GM21447 (cell line): ENCODE measurements at regions not wholly inside any gene's neighbourhood (a gene's known extent, or its start where the extent isn't known, plus 50 kb on each side); places are given as distances from the start of the nearest gene placed in this dataset.

Experiments used
- ATAC-seq: cut with Tn5 transposase; IDR thresholded peaks from one replicate; pipeline ENCODE4 v1.9.1; 2021; ENCODE audit not compliant: unreplicated experiment

GRCh38 chr1:187294421-187295201 is 465.9 kb downstream of the PLA2G4A start:
- ATAC-seq: no peak

GRCh38 chr1:187300081-187300480 is 471.3 kb downstream of the PLA2G4A start:
- no peak for ATAC-seq

DNA sequence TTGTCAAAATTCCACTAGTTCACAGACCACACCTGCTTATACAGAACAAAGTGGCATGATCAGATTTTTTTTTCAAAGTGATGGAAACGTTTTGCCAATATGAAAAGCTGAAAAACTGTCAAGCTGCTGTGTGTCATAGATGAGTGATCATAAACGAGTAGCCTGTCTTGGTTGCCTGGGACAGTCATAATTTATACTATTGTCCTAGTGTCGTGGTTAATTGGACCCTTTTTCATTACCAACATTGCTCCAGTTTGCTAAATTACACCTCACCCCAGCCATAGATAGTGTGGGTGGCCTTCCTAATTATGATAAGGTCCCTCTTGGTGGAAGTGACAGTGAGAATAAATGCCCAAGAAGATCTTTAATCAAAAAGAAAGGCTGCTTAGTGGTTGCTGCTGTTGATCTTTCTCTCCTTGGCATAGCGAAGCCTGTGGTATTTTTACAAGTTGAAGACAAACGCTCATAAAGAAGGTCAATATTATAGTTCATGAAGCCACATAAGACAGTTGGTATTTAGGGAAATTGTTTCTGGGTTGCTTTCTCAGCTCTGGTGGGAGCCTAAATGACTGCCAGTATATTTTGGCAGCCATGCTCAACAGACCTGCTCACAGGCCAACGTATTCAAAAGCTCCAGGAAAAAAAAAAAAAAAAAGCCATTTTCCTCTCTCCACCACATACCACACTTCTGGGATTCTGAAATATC is 478.1 kb downstream of the PLA2G4A start:
- ATAC-seq: no peak

- no peak for ATAC-seq
These were observed 481.4 kb downstream of the PLA2G4A start for GRCh38 chr1:187310038-187310631.

DNA sequence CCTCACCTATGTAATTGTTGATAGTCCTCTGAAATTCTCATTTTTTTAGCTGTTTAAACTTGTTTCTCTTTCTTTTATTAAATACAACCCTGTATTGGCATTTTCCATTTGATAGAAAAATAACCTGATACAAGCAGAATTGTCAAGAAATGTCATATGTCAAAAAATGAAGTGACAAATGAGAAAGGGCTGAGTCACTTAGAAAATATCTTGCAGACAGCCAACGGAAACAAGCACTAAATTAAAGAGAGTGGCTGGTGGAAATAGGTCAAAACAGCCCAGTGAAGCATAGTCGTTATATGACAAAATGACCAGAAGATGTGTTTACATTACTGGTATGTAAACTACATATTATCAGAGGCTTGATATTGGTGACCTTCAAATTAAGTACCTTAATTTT is 484.4 kb downstream of the PLA2G4A start:
- no peak for ATAC-seq

GRCh38 chr1:187326557-187326956 is 497.8 kb downstream of the PLA2G4A start:
- no peak for ATAC-seq

- no peak for ATAC-seq
These were observed 507.9 kb downstream of the PLA2G4A start for GRCh38 chr1:187336441-187337168.

- ATAC-seq: no peak
These were observed 510.1 kb downstream of the PLA2G4A start for GRCh38 chr1:187338762-187339412.

DNA sequence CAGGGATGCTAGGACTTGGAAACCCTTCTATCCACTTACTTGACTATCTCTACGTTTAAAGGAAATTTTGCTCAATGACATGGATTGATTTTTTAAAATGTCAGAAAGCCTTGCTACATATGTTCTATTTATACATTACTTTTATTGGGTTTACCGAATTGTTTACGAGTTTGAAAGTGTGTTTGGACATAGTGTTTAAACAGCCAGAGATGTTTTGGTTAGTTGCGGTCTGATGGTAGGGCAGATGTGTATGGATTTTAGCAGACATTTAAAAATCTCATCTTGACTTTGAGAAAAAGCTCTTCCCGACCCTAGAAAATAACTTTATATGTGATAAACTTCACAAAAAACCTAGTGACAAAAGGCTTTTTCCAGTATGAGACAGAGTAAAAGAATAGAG is 513.7 kb downstream of the PLA2G4A start:
- ATAC-seq: no peak

- ATAC-seq: no peak
These were observed 545.3 kb downstream of the PLA2G4A start for GRCh38 chr1:187374082-187374481.

- no peak for ATAC-seq
These were observed 546.0 kb downstream of the PLA2G4A start for GRCh38 chr1:187374742-187375141.

- ATAC-seq: no peak
These were observed 554.6 kb downstream of the PLA2G4A start for GRCh38 chr1:187383366-187383765.

GRCh38 chr1:187384504-187384903 is 555.8 kb downstream of the PLA2G4A start:
- peak; percentile 74 for ATAC-seq

GRCh38 chr1:187390215-187390818 is 561.6 kb downstream of the PLA2G4A start:
- ATAC-seq: no peak

- no peak for ATAC-seq
These were observed 567.5 kb downstream of the PLA2G4A start for GRCh38 chr1:187396226-187396625.

DNA sequence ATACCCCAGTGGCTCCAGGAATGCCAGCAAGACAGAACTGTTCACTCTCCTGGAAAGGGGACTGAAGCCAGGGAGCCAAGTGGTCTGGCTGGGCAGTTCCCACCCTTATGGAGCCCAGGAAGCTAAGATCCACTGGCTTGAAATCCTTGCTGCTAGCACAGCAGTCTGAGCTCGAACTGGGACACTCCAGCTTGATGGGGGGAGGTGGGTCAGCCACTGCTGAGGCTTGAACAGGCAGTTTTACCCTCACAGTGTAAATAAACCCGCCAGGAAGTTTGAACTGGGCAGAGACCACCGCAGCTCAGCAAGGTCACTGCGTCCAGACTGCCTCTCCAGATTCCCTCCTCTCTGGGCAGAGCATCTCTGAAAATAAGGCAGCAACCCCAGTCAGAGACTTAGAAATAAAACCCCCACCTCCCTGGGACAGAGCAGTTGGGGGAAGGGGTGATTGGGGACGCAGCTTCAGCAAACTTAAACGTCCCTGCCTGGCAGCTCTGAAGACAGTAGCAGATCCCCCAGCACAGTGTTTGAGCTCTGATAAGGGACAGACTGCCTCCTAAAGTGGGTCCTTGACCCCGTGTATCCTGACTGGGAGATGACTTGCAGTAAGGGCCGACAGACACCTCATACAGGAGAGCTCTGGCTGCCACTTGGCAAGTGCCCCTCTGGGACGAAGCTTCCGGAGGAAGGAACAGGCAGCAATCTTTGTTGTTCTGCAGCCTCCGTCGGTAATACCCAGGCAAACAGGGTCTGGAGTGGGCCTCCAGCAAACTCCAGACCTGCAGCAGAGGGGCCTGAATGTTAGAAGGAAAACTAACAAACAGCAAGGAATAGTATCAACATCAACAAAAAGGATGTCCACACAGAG is 568.4 kb downstream of the PLA2G4A start:
- ATAC-seq: no peak

DNA sequence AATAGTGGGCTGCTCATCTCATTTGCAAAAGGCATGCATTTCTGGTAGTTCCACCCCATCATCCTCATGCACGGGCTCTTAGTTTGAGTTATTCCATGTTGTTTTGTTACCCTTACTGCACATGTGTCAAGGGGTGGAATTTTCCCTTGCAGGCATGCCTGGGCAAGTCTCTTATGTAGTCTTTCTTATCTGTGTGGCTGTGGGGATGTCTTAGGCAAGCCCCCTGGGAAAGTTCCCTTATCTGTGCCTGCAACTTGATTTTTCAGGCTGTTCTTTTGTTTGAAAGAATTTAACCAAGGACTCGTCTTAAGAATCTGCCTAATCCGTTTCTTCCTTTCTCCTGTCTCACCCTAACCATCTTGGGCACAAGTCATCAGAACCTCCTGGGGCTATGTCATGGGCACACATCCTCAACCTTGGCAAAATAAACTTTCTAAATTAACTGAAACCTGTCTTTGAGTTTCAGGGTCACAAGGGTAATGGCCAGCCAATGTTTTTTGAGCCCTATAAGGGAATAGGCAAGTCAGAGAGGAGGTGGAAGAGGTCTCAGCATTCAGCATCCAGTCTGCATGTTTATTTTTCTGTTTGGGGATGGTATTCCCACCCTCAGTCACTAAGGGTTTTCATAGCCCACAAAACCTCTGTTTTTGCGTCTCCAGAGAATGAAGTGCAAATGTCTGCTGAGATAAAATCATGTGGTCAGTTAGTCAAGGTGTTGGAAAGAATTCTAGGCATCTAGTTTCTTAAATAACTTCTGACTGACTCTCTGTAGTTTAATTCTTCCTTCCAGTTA is 579.7 kb downstream of the PLA2G4A start:
- no peak for ATAC-seq

- ATAC-seq: no peak
These were observed 580.6 kb downstream of the PLA2G4A start for GRCh38 chr1:187409341-187409740.

DNA sequence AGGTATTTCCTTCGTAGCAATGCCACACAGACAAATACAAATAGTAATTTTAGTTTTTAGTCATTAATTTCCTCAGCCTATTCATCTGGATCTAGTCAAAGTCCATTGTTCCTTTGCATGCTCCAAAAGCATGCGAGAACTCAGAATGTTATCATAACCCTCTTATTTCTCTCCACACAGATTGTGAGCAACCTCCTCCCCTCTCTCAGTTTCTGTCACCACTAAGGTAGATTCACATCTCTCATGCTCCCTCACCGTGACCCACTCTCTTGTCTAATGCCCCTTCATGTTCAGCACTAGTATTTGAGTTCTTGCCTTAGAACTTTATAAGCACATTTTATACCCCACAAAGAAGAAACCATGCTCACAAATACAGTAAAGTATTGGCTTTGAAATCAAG is 582.4 kb downstream of the PLA2G4A start:
- no peak for ATAC-seq
